ENCODE measurements at regions not wholly inside any gene's neighbourhood (a gene's known extent, or its start where the extent isn't known, plus 50 kb on each side); places are given as distances from the start of the nearest gene placed in this dataset.

- H3K4me3 ChIP-seq (replicated peaks; ENCODE audit: low read depth, low read length): no peak overlapping the region
- no peak for DNase-seq (ENCODE audit: extremely low read depth, low read depth)
- no peak for TF ChIP-seq CTCF (IDR thresholded peaks at IDR 0.05; ENCODE audit: low read depth, low read length, missing control alignments)
Observed at GRCh38 chr3:161957467-161957866, 460.9 kb downstream of the OTOL1 start.

- no peak for TF ChIP-seq CTCF (IDR thresholded peaks at IDR 0.05; ENCODE audit: low read depth, low read length, missing control alignments)
- no peak for DNase-seq (ENCODE audit: extremely low read depth, low read depth)
- no peak overlapping the region for H3K4me3 ChIP-seq (replicated peaks; ENCODE audit: low read depth, low read length)
Observed at GRCh38 chr3:161964857-161965256, 468.2 kb downstream of the OTOL1 start.

- no peak for DNase-seq (ENCODE audit: extremely low read depth, low read depth)
- TF ChIP-seq CTCF (IDR thresholded peaks at IDR 0.05; ENCODE audit: low read depth, low read length, missing control alignments): no peak
- no peak overlapping the region for H3K4me3 ChIP-seq (replicated peaks; ENCODE audit: low read depth, low read length)
Observed at GRCh38 chr3:161969867-161970266, 473.3 kb downstream of the OTOL1 start.

- no peak overlapping the region for H3K4me3 ChIP-seq (replicated peaks; ENCODE audit: low read depth, low read length)
- DNase-seq (ENCODE audit: extremely low read depth, low read depth): no peak
- TF ChIP-seq CTCF (IDR thresholded peaks at IDR 0.05; ENCODE audit: low read depth, low read length, missing control alignments): no peak
Observed at GRCh38 chr3:161975201-161975600, 478.6 kb downstream of the OTOL1 start.

GRCh38 chr3:161977063-161977462, 480.5 kb downstream of the OTOL1 start:
- H3K4me3 ChIP-seq (replicated peaks; ENCODE audit: low read depth, low read length): no peak overlapping the region
- peak; percentile 68 for DNase-seq (ENCODE audit: extremely low read depth, low read depth)
- no peak for TF ChIP-seq CTCF (IDR thresholded peaks at IDR 0.05; ENCODE audit: low read depth, low read length, missing control alignments)

GRCh38 chr3:161977850-161978249, 481.2 kb downstream of the OTOL1 start:
- no peak overlapping the region for H3K4me3 ChIP-seq (replicated peaks; ENCODE audit: low read depth, low read length)
- no peak for TF ChIP-seq CTCF (IDR thresholded peaks at IDR 0.05; ENCODE audit: low read depth, low read length, missing control alignments)
- no peak for DNase-seq (ENCODE audit: extremely low read depth, low read depth)

- no peak overlapping the region for H3K4me3 ChIP-seq (replicated peaks; ENCODE audit: low read depth, low read length)
- DNase-seq (ENCODE audit: extremely low read depth, low read depth): no peak
- TF ChIP-seq CTCF (IDR thresholded peaks at IDR 0.05; ENCODE audit: low read depth, low read length, missing control alignments): no peak
Observed at GRCh38 chr3:161987933-161988332, 491.3 kb downstream of the OTOL1 start.
